Posterior cingulate gyrus (tissue), 11 donors: ENCODE measurements at regions not wholly inside any gene's neighbourhood (a gene's known extent, or its start where the extent isn't known, plus 50 kb on each side); places are given as distances from the start of the nearest gene placed in this dataset.

Experiments
- DNase-seq, 10 donors: peaks; one replicate each; pipeline versions ENCODE4 v3.0.0 to v3.0.0-alpha.2; 2020 to 2021; ENCODE audit warnings: mixed read lengths in 3 of 10
- intact Hi-C: fragments of 100-400 bp; cut with DNase I; formaldehyde crosslinking; loops from one replicate; pipeline ENCODE4 v1.15.1; 2023

GRCh38 chr2:239579524-239580198 lies 178.8 kb upstream of the HDAC4 start:
- peak in 4 of 10 donors; percentile 3 to 40 (median 16) for DNase-seq
- intact Hi-C loops, result no loop called here

- intact Hi-C loops, result no loop called here
- DNase-seq, result peak in 3 of 10 donors; percentile 9 to 72 (median 68)
Measured at GRCh38 chr2:239579081-239579480, 178.3 kb upstream of the HDAC4 start.

- intact Hi-C loops, result no loop called here
- DNase-seq, result peak in 4 of 10 donors; percentile 11 to 65 (median 24)
Measured at GRCh38 chr2:239578381-239578780, 177.6 kb upstream of the HDAC4 start.

- DNase-seq, result peak in 4 of 10 donors; percentile 22 to 66 (median 52)
- intact Hi-C loops, result no loop called here
Measured at GRCh38 chr2:239577935-239578334, 177.1 kb upstream of the HDAC4 start.

GRCh38 chr2:239576784-239577685 lies 176.2 kb upstream of the HDAC4 start:
- DNase-seq, result peak in 3 of 10 donors; percentile 16 to 48 (median 42)
- intact Hi-C loops, result no loop called here

GRCh38 chr2:239575931-239576445 lies 175.2 kb upstream of the HDAC4 start:
- peak in 4 of 10 donors; percentile 20 to 64 (median 46) for DNase-seq
- intact Hi-C loops, result no loop called here

- peak in 5 of 10 donors; percentile 9 to 83 (median 64) for DNase-seq
- intact Hi-C loops, result no loop called here
Measured at GRCh38 chr2:239574434-239575156, 173.8 kb upstream of the HDAC4 start.

GRCh38 chr2:239574054-239574433 lies 173.2 kb upstream of the HDAC4 start:
- intact Hi-C loops, result no loop called here

GRCh38 chr2:239570971-239571520 lies 170.2 kb upstream of the HDAC4 start:
- DNase-seq, result peak in 4 of 10 donors; percentile 10 to 80 (median 38)
- intact Hi-C loops, result no loop called here

More at GRCh38 chr2:239574054-239574433, 173.2 kb upstream of the HDAC4 start:
- peak in 3 of 10 donors; percentile 7 to 62 (median 23) for DNase-seq

GRCh38 chr2:239570216-239570925 lies 169.6 kb upstream of the HDAC4 start:
- intact Hi-C loops, result no loop called here
- DNase-seq, result peak in 4 of 10 donors; percentile 15 to 51 (median 36)

- peak in 8 of 10 donors; percentile 22 to 93 (median 58) for DNase-seq
- intact Hi-C loops, result no loop called here
Measured at GRCh38 chr2:239569401-239570090, 168.7 kb upstream of the HDAC4 start.

GRCh38 chr2:239568601-239569000 lies 167.8 kb upstream of the HDAC4 start:
- intact Hi-C loops, result no loop called here

GRCh38 chr2:239567786-239568185 lies 167.0 kb upstream of the HDAC4 start:
- DNase-seq, result peak in 4 of 10 donors; percentile 2 to 68 (median 38)

More at GRCh38 chr2:239568601-239569000, 167.8 kb upstream of the HDAC4 start:
- no peak for DNase-seq

GRCh38 chr2:239566995-239567568 lies 166.3 kb upstream of the HDAC4 start:
- intact Hi-C loops, result no loop called here
- peak in 2 of 10 donors; percentile 3 to 53 for DNase-seq

More at GRCh38 chr2:239567786-239568185, 167.0 kb upstream of the HDAC4 start:
- intact Hi-C loops, result no loop called here

- intact Hi-C loops, result no loop called here
- DNase-seq, result peak in 3 of 10 donors; percentile 12 to 62 (median 51)
Measured at GRCh38 chr2:239566162-239566994, 165.6 kb upstream of the HDAC4 start.

- DNase-seq, result peak in 2 of 10 donors; percentile 2 to 15
- intact Hi-C loops, result no loop called here
Measured at GRCh38 chr2:239564587-239564986, 163.8 kb upstream of the HDAC4 start.

- DNase-seq, result peak in 1 of 10 donors; percentile 63
- intact Hi-C loops, result no loop called here
Measured at GRCh38 chr2:239563561-239563960, 162.7 kb upstream of the HDAC4 start.
